ENCODE measurements at regions not wholly inside any gene's neighbourhood (a gene's known extent, or its start where the extent isn't known, plus 50 kb on each side); places are given as distances from the start of the nearest gene placed in this dataset.

DNA sequence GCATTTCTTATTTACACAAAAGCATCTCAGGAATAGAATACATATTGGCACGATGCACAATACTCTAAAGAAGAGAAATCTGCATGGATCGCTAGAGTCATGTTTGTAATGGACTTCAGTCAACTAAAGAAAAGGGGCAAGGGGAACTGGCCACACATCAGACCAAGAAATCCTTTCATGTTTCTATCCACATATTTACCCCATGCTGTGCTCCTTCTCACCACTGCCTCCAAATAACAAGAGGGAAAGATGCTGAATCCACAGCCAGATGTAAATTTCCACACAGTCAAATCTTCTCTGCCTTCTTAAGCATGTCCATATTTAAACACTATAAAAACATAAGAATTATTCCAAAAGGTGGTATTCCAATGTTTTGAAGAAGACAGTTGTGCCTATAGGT, 67.6 kb downstream of the COX18 start:
- FAIRE-seq (no peak), DNase-seq (ENCODE audit: extremely low spot score, insufficient read length, low read depth) (no peak)

DNA sequence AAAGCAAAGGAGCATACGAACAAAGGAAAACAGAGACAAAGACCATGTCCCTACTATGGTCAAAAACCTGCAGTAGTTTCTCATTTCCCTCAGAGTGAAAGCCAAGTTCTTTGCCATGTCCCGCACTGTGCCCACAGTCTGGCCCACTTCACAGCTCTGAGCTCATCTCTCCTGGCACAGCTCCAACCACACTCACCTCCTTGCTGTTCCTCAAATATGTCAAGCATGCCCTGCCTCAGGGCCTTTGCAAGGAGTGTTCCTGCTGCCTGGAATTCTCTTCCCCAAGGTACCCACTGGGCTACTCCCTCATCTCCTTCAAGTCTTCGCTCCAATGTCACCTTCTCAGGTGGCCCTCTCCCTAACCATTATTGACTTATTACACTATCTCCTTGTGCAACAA, 72.1 kb downstream of the COX18 start:
- FAIRE-seq (no peak), DNase-seq (ENCODE audit: extremely low spot score, insufficient read length, low read depth) (no peak)

DNA sequence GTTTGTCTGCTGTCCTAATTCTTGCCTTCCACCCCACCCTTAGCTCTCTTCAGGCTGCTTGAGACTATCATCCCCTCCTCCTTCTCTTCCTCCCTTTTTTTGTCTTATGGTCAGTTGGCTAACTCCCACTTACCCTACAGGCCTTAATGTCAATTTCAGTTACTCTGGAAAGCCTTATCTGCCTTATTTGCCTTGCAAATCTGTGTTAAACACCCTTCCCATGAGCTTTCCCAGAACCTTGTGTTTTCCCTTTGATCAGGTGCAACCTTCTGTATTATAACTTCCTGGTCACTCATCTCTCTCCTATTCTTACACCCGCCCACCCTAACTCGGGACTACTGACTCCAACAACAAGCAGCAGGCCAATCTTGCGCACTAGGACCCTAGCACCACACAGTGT, 74.8 kb downstream of the COX18 start:
- DNase-seq (ENCODE audit: extremely low spot score, insufficient read length, low read depth) (no peak), FAIRE-seq (no peak)

DNA sequence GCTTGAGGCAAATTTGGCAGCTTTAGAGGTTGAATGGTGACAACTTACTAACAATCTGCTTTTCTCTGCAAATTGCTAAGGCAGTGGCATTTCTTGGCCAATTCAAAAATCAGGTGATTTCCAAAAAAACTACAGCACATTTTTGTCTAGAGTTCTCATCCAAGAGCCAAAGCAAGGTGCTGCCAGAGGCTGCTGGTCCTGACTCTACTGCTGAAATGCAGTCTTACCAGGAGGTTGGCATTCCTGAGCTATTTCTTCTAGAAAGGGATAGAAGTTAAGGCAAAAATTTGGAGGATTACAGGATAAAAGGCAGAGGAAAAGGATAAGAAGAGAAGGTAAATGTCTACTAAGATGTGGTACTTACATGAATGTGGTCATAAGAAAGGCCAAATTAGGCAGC, 75.6 kb downstream of the COX18 start:
- FAIRE-seq = no peak
- DNase-seq (ENCODE audit: extremely low spot score, insufficient read length, low read depth) = no peak

DNA sequence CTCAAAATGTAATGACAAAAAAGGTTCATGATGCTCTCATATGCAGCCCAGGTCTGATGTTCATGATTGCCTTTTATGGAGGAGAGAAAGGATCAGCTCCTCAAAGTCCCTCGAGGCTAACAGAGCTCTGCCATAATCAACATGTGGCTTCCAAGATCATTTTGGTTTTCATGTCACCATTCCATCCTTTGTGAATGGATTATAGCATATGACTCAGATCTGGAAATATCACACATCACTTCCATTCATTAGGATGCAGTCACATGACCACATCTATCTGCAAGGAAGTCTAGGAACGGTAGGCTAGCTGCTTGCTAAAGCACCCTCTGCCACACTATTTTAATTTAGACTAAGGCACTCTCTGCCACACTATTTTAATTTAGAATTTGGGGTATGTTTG, 77.6 kb downstream of the COX18 start:
- FAIRE-seq (no peak), DNase-seq (ENCODE audit: extremely low spot score, insufficient read length, low read depth) (no peak)

DNA sequence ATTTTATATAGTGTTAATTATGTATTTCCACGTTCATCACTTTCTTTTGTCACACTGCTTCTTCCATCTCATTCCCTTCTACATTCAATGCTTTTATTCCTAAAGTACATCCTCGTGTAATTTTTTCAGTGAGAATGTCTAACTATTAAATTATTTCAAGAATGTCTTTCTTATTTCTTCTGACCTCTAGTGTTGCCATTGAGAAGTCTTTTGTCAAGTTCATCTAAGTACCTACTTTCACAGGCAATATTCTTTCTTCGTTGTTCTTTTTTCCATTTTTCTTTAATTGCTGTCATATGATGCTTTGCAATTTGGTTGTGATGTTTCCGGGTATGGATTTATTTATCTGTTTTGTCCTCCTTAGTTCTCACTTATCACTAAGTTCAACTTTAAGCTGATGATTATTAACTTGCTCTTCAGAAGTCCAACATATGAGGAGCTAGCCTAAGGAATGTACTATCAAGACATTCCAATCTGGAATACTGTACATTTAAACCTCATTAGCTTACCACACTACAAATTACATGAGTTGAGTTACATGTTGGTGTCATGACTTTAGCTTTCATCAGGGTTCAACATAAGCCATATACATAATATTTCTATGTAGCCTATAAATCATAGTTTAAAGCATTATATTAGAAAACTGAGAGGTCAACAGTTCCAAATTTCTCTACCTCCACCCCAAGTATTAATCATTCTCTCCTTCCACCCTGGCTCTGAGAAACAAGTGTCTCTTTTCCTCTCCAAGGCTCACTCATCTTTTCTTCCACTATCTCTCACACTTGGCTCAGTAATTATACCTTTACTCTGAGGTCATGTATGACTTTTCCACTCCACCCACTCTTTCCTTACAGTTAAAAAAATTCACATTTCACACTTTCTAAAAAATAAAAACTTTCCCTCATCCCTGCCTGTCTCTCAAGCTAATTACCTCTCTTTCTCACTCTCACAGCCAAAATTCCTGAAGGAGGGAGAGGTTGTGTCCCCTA, 81.5 kb downstream of the COX18 start:
- FAIRE-seq = no peak

DNA sequence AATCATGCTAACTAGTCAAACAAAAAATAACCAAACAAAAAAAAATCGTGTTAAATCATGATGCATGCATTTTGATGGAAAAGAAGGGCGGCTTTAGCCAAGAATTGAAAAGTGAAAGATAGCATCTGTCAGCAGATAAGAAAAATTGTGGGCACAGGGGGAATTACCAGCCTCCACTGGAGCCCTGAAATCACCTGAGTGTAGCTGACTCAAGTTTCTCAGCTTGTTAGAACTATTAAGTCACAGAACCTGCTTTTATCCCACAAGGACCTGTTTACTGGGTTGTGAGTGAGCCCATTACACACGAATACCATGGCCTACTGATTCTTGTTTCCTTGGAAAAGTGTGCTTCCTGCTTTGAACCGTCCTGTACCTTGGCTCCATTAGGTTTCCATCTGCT, 85.2 kb downstream of the COX18 start:
- no peak for FAIRE-seq
- no peak for DNase-seq (ENCODE audit: extremely low spot score, insufficient read length, low read depth)

More for the DNA sequence above, 81.5 kb downstream of the COX18 start:
- DNase-seq (ENCODE audit: extremely low spot score, insufficient read length, low read depth) = no peak

DNA sequence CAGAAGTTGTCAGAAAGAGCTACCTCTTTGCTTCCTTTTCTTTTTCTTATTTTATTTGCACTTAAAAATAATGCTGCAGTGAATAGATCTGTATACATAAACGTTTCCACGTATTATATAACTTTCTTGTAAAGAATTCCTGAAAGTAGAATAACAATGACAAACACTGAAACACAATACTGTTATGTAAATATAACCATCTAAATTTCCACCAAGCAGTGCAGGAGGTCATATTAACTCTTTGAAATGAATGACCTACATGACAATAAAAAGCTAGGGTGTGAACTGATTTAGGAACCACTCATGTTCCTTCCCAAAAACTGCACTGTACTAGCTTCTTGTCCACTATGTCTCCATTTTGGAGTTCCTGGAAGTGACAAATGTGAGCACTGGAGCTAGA, 85.8 kb downstream of the COX18 start:
- FAIRE-seq = no peak
- DNase-seq (ENCODE audit: extremely low spot score, insufficient read length, low read depth) = no peak

DNA sequence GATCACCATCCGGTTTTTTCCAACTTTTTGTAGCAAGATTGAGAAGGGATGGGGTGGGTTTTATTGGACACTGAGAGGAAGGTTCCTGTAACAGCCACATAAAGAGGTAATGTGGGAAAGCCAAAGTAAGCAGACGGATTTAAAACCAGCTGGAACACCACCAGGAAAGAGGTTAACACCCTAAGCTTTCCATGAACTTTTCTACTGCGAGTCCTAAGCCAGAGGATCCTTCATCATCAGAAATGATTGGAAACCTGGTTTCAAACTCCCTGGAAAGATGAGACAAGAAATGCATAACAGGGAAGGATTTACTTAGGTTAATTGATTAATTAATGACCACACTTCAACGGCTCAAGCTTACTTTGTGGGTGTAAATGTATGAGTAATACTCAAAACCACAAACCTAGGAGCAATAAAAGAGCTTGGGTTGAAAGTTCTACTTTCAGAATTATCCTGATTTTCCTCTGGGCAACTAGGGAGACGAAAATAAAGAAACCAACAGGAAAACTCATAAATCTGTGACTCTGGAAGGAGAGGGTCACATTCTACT, 91.5 kb downstream of the COX18 start:
- FAIRE-seq = no peak
- DNase-seq (ENCODE audit: extremely low spot score, insufficient read length, low read depth) = no peak

DNA sequence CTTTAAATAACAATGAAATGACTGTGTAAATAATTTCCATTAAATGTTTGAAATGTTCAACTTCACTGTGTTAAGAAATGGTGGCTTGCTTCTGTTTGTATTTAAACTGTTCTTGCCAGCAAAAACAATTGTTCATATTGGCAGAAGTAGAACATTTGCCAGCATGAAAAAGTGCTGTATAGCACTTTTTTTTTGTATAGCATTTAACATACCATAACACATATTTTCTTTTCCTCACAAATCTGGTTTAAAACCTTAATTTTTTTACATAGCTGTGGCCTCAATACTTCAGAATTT, 94.1 kb downstream of the COX18 start:
- FAIRE-seq (no peak), DNase-seq (ENCODE audit: extremely low spot score, insufficient read length, low read depth) (no peak)

DNA sequence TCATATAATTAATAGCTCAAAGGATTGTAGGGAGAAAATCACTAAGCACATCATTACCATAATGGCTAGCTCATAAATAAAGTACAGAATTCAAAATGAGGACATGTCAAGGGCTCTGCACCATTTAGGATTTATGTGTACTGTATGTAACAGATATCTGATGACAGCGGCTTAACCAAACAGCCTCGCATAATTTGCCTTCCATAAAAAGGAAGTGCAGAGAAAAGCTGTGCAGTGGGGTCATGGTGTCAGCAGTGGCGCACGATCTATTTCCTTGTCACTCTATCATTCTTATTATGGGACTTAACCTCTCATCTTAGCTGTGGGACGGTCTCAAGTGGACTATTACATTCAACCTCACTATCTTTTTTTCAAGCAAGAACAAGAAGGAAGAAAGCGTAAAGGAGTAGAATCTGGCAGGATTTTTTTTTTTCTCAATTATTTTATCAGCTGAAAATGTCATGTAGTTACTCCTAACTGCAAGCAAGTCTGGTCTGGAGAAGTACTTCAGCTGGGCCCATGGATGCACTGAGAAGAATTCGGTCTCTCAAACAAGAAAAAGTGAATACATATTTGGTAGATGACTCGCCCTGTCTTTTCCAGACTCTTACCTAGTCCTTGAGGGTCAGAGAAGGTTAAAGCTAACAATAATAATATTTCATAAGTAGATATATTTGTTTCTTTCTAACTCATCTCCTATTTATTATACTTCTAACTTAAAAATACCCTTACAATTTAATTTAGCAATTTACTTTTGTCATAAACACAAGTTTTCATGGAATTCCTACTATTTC, 94.6 kb downstream of the COX18 start:
- FAIRE-seq (no peak), DNase-seq (ENCODE audit: extremely low spot score, insufficient read length, low read depth) (no peak)

DNA sequence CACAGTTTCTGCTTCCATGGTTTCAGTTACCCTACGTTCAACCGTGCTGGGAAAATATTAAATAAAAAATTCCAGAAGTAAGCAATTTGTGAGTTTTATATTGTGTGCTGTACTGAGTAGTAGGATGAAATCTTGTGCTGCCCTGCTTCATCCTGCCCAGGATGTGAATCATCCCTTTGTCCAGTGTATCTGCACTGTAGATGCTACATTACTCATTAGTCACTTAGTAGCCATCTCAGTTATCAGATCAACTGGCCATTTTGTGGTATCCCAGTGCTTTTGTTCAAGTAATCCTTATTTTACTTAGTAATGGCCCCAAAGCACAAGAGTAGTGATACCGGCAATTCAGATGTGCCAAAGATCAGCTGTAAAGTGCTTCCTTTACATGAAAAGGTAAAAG, 97.9 kb downstream of the COX18 start:
- DNase-seq (ENCODE audit: extremely low spot score, insufficient read length, low read depth) = no peak
- no peak for FAIRE-seq

DNA sequence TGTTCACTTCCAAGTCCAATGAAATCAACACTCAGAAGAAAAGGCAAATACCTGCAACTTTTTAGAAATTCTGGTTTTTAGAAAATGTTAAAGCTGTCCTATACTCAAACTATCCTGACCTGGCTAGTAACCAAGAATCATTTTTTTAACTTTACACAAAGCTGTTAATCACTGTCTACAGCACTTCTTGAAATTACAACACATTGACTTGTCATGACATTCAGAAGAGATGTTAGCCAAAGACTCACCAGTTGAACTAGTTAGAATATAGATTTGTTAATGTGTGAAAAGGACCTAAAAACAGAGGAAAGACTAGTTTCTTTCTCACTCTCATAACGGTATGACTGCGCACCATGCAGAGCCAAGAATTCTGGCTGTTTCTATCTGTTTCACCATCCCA, 98.8 kb downstream of the COX18 start:
- no peak for DNase-seq (ENCODE audit: extremely low spot score, insufficient read length, low read depth)
- FAIRE-seq = no peak

DNA sequence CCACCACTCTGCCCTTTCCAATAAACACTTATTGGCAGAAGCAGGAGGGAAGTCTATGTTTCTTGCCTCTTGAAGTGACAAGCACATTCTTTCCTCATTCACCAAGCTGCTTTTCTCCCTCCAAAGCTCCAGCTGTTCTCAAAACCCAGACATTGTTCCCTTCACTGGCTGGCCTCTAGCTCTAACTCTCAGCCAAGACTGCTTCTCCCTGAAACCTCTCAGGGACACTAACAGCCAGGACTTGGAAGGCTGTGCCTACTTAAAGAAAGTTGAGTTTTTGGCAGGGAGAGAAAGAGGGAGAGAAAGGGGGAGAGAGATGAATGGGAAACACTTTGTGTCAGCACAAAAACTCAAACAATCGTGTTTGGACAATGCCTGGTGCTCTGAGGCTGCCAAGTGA, 99.5 kb downstream of the COX18 start:
- FAIRE-seq (no peak), DNase-seq (ENCODE audit: extremely low spot score, insufficient read length, low read depth) (no peak)

DNA sequence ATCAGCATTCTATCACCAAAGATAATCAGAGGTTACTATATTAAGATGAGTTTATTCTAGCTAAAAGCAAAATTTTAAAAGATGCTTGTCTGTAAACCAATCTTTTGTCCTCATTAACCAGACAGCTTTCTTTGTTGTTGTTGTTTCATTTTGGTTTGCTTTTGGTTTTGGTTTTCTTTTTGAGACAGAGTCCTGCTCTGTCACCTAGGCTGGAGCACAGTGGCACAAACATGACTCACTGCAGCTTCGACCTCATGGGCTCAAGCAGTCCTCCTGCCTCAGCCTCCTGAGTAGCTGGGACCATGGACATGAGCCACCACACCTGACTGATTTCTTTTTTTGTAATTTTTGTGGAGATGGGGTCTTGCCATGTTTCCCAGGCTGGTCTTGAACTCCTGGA, 102.9 kb downstream of the COX18 start:
- DNase-seq (ENCODE audit: extremely low spot score, insufficient read length, low read depth) (no peak), FAIRE-seq (peak; percentile 24)

DNA sequence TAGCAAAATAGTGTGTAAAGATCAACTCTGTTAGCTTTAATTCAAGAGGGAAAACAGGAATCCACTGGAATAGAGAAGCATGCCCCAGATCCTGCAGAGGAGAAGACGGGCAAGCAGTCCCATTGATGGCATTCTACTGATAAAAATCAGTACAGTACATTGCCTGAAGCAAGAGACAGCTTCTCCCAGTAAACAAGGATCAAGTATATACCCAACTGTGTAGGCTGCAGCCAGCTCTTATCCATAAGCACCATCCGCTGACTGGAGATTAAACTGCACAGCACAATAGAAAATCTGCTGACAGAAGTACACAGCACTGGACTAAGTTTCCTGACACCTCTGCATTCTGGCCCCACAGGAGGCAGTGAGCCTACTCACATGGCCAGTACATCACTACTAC, 110.1 kb downstream of the COX18 start:
- DNase-seq (ENCODE audit: extremely low spot score, insufficient read length, low read depth) (no peak), FAIRE-seq (no peak)

DNA sequence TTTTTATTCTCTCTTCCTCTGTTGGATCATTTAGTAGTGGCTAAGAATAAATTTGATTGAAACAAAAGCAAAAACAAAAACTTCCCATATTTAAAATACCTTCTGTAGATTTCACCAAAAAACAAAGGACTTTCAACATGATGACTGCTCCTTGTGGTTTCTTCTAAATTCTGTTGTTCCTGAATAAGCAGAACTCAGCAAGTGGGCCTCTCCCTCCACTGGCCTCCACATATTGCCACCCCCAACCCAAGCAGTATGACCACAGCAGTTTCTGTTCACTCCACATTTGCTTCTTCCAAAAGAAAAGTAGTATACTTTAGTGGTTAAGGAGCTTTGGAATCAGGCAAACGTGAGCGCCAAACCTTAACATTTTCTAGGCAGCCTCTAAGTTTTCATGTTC, 114.7 kb downstream of the COX18 start:
- DNase-seq (ENCODE audit: extremely low spot score, insufficient read length, low read depth) (no peak), FAIRE-seq (no peak)

DNA sequence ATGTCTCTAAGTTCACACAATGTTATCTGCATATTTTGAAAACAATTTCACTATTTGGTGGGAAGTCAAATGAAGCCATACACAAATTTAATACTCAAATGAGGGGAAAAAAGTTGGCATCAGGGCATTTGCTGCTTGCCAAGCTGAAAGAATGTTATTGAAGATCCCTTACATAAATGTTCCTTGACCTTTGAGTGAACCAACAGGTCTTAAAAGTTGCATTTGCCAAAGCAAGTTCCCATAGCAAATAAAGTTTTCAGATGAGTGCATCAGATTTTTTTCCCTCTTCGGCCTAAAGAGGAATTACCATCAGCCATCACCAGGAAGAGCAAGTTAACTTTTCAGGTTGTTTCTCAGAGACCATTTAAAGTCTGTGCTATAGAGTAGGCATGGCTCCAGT, 115.9 kb downstream of the COX18 start:
- no peak for DNase-seq (ENCODE audit: extremely low spot score, insufficient read length, low read depth)
- FAIRE-seq = no peak

DNA sequence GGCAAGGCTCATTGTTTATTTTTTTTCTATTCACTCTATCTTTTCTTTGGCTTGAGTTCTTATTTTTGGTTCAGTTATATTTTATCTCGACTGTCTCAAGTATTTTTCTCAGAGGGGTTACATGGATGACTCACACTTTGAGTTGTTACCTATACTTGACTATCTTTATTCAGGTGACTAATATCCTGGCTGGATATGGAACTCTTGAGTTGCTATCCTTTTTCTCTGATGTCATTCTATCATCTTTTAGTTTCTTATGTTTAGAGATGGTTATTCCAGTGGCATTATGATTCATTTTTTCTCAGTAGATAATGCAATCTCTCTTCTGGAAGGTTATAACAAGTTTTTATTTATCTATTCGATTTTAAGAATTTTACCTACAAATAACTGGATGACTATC, 117.9 kb downstream of the COX18 start:
- no peak for DNase-seq (ENCODE audit: extremely low spot score, insufficient read length, low read depth)
- no peak for FAIRE-seq

DNA sequence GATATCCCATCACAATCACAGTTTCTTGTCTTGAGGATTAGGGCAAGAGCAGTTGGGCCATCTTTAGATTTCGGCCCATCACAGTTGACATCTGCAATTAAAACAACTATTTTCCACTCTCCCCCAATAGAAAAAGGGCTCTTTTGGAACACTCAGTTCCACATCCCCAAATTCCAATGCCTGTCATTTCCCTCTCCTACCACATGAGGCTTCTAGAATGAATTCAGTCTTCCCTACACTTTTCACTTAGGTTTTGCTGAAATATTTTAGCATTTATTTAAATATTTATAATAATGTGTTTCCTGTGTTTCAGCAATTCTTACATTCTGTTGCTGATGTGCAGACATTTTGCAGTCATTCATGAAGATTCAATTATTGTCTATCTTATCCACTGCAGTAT, 118.4 kb downstream of the COX18 start:
- DNase-seq (ENCODE audit: extremely low spot score, insufficient read length, low read depth) (no peak), FAIRE-seq (no peak)

DNA sequence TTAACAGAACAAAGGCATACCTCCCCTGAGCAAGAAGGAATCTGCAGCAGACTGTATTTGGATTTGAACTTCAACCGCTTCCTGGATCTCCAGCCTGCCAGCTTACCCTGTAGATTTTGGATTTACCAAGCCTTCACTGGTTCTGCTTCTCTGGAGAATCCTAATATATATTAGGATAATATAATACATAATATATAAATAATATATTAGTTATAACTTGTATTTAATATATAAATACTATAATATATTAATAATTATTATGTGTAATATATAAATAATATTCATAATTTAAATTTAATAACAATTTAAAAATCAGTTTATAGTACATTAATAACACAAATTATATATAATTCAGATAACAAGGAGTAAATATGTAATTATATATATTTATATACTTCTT, 121.4 kb downstream of the COX18 start:
- FAIRE-seq (no peak), DNase-seq (ENCODE audit: extremely low spot score, insufficient read length, low read depth) (no peak)
